Fibroblast of peridontal ligament (primary cell): ENCODE measurements at regions not wholly inside any gene's neighbourhood (a gene's known extent, or its start where the extent isn't known, plus 50 kb on each side); places are given as distances from the start of the nearest gene placed in this dataset.
"Not testable (repeated sequence)": the region's sequence is repeated elsewhere in the genome, so short reads cannot be mapped to it uniquely, and the experiment has no call there.

Experiments
- DNase-seq: peaks from one replicate; pipeline ENCODE4 v3.0.0-alpha.2; 2010; ENCODE audit errors: extremely low read depth

DNA sequence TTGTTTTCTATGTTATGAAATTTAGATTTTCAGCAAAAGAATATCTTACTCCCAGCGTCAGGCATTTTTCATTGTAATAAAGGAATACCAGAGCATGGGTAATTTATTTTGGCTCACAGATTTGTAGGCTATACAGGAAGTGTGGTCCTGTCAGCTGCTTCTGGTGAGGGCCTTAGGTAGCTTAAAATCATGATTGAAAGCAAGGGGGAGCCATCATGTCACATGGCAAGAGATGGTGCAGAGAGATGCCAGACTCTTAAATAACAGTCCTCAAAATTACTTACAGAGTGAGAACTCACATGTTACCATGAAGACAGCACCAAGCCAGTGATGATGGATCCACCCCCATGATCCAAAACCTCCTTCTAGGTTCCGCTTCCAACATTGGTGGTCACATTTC, 825.0 kb upstream of the CHORDC1 start:
- DNase-seq = no peak

DNA sequence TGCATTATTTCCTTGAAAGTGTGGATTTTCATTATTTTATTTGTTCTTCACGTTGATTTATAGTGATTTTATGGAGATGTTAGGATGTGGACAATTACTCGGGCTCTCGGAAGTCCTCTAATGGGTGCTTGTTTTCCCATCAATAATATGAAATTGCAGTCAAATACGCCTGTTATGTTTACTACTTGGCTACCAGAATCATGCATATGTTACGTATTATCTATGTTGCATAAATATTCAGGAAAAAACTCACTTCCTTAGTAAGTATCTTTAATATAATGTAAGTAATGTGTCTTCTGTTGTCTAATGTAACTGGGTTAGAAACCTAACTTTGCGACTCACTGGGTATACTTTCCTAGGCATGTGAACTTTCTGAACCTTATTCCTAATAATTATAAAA, 823.4 kb upstream of the CHORDC1 start:
- DNase-seq = no peak

DNA sequence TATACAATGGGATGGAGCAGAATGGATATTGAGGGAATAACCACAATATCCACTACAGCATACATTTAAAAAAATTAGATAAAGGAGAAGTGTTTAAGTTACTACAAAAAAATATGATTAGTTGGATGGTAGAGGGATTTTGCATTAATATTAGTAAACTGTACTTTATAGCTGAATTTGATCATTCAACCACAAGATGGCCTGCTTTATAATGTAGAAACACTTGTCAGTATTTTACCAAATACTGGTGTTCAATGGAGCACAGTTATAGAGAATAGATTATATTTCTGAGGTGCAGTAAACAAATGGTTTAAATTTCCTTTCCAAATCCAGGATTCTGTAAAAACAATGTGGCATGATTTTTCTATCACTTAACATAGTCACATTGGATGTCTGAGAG, 818.8 kb upstream of the CHORDC1 start:
- peak; percentile 2 for DNase-seq

DNA sequence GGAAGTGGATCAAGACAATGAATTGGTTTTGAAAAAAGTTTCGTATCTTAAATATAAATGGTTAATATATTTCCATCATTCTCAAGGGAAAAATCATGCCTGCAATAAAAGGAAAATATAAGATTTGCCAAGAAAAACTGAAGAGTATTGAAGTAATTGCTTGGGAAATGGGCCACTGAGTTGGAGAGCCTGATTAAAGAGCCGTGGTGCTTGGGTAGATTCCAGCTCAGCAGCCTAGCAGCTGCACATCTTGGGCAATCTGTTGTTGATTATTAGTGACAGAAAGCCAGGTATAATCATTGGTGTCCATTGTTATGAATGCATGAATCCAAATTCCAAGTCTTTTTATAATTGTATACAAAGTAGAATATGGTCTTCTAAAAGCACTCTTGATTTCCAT, 800.9 kb upstream of the CHORDC1 start:
- DNase-seq = no peak

DNA sequence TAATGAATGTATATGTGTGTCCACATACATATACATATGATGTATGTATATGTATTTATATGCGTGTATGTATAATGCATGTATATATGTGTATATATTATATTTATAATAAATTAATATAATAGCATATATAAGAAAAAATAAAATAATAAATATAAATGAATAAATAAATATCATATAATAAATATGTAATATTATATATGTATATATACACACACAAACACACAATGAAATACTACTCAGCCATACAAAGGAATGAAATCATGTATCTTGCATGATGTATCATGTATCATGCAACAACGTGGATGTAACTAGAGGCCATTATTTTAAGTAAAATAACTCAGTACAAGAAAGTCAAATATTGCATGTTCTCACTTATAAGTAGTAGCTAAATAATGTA, 788.7 kb upstream of the CHORDC1 start:
- DNase-seq = no peak

DNA sequence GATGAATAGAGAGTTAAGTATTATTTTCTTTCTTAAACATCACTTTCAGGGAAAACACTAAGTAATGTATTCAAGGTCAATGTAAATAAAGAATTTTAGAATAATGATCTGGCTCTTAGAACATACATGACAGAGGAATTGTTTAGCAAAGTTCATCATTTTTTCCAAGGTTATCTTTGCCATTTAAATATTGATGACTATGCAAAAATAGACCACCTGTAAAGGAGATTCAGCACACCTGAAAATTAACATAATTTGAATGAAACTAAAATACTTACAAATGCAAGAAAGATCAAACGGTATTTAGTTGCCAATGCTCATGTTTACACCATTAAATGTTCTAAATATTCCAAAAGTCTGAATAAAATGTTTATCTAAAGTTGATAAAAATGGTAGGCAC, 782.6 kb upstream of the CHORDC1 start:
- DNase-seq = no peak

DNA sequence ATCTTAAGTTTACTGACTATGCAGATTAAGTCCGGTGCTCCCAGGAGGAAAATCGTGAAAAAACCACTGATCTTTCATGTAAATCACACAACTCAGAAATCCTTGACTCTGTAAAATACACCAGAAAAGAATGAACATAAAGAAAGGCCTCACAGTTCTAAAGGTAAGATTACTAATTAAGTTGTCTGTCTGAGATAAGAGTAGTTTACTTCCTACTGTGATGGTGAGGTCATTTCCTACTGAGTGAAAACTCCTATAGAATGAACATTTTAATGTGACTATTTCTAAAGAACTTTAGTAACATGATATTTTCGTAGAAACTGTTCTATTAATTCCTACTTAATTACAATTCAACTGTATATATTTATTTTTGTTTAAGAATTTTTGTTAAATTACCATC, 774.4 kb upstream of the CHORDC1 start:
- no peak for DNase-seq

DNA sequence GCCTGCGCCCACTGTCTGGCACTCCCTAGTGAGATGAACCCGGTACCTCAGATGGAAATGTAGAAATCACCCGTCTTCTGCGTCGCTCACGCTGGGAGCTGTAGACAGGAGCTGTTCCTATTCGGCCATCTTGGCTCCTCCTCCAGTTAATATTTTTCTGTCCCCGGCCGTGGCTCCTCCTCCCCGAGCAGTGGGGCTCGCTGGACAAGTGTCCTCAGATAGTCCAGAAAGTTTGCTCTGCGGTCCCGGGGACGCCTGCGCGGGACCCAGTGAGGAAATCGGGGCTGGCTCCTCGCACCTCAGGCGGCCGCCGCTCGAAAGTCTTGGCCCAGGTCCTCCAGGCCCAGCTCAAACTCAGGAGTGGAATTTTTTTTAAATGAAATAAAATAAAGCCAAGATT, 749.3 kb upstream of the CHORDC1 start:
- not testable (repeated sequence) for DNase-seq

DNA sequence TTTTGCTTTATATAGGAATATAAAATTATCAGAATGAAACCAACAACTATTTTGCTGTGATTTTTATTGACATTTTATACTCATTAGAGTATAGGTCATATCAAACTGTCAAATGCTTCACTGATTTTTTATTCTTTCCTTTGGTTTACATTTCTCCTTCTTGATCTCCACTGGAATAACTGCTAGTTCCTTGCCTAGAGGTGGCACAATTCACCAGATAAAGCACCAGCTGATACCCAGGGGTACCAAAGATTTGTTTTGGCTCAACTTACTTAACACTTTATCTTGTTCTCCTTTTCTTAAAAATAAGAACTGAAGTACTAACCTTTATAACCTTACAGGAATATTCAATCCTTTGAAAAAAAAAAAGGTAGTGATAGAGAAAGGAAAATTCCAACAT, 725.1 kb upstream of the CHORDC1 start:
- no peak for DNase-seq

DNA sequence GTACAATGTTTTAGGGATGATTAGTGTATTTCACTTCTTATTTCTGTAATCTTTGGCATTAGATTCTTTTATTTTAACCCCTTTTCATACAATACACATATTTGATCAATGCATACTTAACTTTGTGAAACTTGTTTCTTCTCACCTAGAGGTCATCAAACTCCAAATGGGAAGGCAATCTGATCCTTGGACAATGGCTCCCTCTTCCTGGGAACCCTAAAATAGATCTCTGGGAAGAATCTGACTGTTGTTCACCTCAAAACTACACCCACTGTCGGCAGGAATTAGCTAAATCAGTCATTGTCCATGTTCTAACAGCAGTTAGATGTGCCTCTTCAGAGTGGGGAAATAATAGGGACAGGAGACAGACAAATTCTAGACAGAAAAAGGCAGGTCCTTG, 707.4 kb upstream of the CHORDC1 start:
- DNase-seq = no peak

DNA sequence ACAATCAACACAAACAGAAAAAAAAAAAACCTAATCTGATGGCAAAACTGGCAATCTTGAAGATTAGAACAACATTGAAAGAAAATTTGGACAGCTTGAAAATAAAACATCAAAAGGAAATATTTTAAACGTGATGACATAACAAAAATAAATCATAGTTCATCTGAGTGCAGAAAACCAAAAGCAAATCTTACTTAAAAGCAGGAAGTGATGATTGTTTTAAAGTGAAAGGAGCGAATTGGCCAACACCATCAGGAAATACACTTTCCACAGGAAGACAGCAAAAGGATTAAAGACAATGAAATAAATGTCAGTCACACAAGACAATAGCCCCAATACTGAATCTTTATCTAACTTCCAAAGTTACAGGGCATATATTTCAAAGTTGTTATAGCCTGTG, 696.5 kb upstream of the CHORDC1 start:
- no peak for DNase-seq

DNA sequence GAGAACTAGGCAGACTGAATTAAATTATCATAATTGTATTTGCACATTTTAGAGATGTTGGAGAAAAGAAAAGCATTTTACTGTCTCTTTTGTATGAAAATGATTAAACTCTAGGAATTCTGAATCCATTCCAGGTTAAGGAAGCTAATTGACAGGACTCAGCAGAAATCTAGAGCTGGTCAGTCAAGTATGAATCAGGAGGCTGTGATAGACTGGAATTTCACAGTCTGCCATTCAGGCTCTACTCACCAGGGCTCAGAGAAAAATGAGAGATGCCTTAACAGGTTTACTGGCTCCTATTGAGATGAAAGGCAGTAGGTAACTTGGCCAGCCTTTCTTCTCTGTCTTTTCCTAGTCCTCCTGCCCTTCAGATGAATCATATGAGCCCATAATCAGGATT, 693.9 kb upstream of the CHORDC1 start:
- DNase-seq = no peak

DNA sequence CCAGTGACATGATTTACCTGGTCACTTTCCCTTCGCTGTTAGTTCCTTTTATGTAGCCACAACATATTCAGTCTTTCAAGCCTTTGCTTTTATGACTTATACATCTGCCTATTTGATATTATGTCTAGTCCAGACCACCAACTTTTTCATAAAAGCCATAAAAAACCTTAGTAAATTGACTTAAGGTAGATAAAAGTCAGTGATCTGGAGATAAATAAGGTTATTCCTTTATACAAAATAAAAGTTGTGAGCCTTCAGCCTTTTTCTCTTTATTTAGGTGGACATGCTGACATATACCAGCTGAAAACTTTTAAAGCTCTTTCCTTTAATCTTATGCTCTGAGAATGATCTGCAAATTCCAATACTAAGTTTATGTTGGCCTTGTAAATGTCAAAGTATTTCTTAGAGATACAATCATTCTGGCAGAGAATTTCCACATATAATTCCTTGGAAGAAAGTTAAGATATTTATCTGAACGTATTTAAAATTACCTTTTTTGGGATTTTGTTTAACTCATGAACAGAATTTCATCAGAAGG, 690.4 kb upstream of the CHORDC1 start:
- no peak for DNase-seq

DNA sequence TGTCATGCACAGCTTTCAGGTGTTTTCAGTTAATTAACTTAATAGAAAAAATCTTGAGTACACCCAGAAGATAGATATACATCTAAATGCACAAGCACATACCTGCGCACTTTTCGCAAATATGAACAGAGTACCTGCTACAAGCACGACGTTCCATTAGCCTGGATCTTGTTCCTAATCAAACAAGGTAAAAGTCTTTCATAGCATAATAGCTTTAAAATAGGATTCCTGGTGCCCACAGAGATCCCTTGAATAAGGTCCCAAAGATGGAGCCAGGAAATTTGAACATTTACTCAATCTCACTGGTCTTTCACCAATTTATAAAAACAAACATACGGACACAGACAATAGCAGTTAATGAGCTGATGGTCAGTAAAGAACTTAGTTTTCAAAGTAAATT, 689.8 kb upstream of the CHORDC1 start:
- DNase-seq = no peak

DNA sequence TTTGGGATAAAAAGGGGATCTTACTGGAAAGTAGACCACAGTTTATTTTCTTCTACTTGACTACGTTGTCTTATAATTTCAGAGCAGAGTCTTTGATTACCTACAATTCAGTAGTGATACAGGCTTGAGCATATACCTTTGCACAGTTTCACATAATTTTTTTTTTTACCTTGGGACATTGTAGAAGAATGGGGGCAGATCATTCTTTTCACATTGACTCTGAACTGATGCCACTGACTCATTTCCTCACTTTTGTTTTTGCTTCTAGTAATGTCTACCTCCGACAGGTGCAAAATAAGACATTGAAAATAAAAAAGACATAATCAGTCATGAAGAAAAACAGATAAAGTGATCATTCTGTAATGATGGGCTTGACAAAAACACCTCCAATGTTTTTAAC, 688.3 kb upstream of the CHORDC1 start:
- no peak for DNase-seq

DNA sequence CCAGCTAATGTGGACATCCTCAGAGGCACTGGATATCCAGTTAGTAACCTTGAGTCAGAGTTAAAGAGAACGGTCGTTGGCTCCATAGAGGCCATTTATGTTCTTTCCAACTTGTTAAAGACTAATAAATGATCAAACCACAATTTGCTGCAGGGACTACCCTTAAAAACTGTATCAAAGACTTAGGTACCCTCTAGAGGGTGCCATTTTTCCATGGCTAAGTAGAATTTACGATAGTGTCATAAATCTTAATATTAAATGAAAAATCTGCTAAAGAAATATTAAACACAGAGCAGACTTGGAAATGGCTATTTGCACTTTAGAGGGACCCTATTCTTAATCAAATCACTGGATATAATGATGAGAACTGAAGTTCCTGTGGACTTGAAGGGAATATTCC, 685.2 kb upstream of the CHORDC1 start:
- no peak for DNase-seq

DNA sequence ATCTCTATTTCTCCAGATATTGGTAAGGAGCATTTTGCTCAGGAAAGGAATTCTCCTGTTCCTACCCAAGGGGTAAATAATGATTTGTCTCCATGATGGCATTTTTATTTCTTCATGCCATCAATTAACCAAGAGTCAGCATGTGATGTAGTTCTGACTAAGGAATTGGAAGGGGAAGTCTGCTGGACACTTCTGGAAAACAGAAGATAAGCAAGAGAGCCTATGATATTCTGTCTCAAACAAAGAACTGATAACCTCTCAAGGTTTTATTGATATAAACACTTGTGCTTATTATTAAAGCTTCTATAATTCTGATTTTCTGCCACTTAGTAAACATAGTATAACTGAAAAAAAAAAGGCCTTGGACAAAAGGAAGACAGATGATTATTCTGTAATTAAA, 673.0 kb upstream of the CHORDC1 start:
- no peak for DNase-seq

DNA sequence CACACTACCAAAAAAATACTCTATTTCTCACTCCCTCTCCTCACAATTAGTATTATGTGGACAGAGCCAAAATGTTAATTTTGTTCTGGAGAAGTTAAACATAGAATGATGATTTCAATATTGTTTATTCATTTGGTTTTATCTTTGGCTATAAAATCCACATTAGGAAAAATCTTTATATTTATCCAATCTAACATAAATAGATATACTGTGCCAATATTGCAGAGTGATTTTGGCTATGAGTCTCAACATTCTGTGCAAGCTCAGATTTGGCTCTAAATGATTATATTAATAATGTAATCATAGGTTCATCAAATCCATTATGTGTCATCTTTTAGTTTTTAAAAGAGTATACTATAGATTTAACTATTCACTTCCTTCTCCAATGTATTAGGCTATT, 667.5 kb upstream of the CHORDC1 start:
- DNase-seq = no peak

DNA sequence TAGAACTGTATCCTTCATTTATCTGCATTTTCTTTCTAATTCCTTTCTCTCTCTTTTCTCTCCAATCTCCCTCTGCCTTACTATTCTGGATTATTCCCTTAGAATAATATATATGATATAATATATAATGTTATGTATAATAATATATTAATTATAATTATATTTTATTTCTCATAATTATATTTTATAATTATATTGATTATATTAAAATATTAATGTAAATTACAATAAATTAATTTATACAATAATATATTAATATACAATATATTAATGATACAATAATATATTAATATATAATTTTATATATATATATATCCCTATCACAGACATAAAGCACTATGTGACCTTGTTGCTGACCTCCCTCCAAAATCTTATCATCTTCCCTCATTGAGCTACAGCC, 661.3 kb upstream of the CHORDC1 start:
- DNase-seq = no peak

DNA sequence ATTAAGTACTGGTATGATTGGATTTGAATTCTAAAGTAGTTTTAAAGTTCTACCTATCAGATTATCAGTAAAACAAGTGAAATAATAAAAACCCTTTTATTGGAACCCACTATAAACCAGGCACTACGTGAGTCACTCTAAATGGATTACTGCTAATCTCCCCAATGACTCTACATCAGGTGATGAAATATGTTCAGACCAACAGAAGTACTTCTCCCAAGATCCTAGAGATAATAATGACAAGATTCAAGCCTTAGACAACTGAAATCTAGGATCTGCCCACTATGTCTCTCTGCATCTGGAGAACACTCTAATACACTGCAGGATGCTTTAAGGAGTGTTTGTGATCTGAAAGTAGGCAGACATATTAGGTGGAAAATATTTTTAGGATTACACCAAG, 652.1 kb upstream of the CHORDC1 start:
- DNase-seq = no peak

DNA sequence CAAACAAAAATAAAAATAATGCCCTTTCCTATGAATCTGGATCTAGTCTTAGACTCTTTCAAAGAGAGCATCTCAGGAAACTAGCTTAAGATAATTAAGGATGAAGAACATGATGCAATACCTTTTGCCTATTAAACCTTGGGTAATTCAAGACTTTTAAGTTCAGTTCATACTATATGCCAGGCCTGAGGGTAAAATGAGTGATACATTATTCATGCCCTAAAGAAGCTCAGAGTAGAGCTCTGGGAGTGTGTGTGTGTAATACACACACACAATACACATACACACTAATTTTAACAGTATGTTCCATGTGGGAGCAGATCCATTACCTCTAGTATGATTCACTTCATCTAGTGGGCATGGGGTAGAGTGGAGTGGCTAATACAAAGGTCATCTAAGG, 651.4 kb upstream of the CHORDC1 start:
- DNase-seq = no peak

DNA sequence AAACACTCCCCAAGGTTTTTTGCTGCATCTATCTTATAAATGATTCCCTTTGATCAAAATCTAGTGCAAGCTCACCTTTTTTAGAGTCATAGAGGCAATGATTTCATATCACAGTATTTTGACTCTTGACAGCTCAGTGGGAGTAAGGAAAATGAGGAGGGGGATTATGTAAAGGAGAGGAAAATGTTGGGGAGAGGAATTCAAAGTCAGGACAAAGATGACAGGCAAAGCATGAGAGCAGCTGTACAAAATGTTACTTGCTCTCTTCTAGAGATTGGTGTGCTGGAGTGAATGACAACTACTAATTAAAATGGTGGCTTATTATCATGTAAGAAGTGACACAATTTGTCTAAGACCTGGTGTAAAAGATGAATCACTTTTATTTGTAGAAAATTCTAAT, 644.6 kb upstream of the CHORDC1 start:
- DNase-seq = no peak

DNA sequence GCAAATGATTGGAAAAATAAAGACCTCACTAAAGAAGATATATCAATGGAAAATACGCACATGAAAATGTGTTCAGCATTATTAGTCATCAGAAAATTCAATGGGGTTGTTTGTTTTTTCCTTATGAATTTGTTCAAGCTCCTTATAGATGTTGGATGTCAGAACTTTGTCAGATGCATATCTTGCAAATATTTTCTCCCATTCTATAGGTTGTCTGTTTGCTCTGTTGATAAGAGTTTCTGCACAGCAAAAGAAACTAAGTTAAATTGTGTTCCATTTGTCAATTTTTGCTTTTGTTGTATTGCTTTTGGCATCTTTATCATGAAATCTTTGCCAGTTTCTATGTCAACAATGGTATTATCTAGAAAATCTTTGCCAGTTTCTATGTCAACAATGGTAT, 633.9 kb upstream of the CHORDC1 start:
- no peak for DNase-seq

DNA sequence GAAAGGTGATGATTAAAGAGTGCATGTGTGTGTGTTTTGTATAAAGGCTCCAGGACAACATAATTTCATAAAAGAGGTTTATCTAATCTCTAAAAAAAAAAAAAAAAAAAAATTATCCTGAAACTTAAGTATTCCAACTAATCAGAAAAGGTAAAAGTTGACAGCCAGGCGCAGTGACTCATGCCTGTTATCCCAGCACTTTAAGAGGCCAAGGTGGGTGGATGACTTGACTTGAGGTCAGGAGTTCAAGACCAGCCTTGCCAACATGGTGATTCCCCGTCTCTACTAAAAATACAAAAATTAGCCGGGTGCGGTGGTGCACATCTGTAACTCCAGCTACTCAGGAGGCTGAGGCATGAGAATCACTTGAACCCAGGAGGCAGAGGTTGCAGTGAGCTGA, 632.7 kb upstream of the CHORDC1 start:
- DNase-seq = no peak

DNA sequence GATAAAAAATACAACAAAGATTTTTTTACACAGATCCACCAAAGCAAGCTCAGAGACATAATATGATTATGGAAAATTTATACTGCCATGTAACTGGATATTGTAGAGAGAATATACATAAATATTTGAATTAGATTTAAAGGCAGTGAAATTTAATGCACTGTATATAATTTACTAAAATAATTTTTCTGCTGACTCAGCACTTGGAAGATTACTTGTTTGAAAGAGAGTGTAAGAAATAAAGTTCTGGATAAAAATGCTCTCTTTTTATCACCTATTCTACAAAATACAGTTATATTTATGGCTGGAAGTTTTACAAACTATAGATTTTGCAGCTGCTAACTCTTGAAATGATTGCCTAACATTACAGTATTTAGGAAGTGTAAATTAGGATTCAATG, 628.3 kb upstream of the CHORDC1 start:
- DNase-seq = no peak
